COLO829 (cell line): ENCODE measurements at regions not wholly inside any gene's neighbourhood (a gene's known extent, or its start where the extent isn't known, plus 50 kb on each side); places are given as distances from the start of the nearest gene placed in this dataset.
"Not testable (repeated sequence)": the region's sequence is repeated elsewhere in the genome, so short reads cannot be mapped to it uniquely, and the experiment has no call there.

Experiments
- DNase-seq: peaks from one replicate; pipeline ENCODE4 v3.0.0; 2012; ENCODE audit warnings: low spot score

DNA sequence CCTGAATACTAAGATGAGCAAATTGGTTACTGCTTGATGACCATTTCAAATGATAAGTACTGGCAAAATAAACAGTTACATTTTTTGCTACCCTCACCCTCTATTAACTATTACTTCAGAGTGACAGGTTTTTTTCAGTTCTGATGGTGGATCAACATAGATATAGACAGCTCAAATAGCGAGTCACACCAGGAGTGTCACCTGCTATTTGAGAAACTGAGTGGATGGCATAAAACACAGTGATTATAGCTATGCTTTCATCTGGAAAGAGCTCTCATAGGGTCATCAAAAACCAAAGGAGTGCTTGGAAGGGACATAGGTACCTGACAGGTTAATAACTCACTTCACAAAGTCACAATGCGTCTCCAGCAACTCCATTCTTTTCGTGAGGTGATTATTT lies 244.5 kb upstream of the C9orf72 start:
- DNase-seq, result no peak

DNA sequence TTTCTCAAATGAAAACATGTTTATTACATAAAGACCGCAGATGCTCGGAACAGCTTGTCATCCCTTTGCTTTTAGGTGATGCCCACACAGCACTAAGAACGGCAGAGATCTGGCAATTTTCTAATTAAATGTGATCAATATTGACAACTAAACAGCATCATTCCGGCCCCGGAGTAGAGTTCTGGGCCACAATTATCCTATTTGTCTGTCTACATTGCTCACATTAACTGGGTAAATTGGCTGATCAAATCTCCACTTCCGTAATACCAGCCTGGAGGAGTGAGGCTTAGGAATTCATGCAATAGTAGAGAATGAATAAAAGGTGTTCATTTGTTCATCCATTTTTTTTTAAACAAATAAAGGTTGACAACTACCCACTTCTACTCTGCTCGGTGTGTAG lies 245.1 kb upstream of the C9orf72 start:
- DNase-seq, result no peak

DNA sequence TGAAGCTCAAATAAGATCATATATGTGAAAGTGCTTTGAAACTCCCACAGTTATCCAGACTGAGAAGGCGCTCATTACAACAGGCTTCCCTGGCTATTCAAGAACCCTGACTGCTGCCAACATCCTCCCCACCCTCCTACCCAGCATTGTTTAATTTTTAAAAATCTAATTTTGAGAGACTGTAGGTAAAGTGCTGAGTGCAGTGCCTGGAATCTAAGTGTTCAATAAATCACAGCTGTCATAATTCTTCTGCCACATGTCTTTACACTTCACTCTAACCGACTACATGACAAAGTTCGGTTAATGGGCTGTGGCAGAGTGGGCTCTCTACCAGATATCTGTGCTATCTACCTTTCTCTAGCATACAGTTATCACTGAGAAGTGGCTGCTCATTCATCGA lies 255.6 kb upstream of the C9orf72 start:
- no peak for DNase-seq

- no peak for DNase-seq
Observed at GRCh38 chr9:27829621-27830020, 256.3 kb upstream of the C9orf72 start.

GRCh38 chr9:27832108-27832507 lies 258.8 kb upstream of the C9orf72 start:
- DNase-seq, result not testable (repeated sequence)

DNA sequence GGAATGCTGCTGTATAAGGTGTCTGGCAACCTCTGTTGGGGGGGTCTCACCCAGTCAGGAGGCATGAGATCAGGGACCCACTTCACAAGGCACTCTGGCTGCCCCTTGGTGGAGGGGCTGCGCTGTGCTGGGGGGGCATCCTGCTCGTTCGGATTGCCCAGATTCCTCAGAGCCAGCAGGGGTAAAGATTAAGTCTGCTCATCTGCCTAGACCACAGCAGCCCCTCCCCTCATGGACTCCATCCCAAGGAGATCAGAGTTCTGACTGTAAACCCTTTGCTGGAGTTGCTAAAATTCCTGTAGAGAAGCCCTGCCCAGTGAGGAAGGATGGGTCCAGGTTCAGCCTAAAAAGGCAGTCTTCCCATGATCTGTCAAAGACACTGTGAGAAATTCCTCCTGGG lies 262.0 kb upstream of the C9orf72 start:
- no peak for DNase-seq

DNA sequence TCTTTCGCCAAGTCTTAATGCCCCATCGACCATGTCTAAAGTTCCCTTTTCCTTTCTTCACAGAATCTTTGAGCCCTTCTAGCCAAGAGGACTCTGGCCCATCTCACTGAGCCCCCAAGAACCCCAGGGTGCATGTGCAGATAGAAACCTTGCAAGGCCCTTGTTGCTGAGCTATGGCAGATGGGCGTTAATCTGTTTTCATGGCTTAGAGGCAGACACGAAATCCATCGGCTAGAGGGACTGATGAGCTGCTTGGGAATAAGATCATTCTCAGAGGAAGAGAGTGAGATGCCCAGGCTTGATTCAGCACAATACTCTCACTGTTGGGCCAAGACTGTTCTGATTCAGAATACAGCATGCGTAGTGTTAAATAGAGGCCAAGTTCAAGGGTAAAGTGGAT lies 262.5 kb upstream of the C9orf72 start:
- no peak for DNase-seq

- no peak for DNase-seq
Observed at GRCh38 chr9:27836661-27837401, 263.6 kb upstream of the C9orf72 start.

GRCh38 chr9:27838876-27839275 lies 265.6 kb upstream of the C9orf72 start:
- no peak for DNase-seq

GRCh38 chr9:27839767-27840166 lies 266.5 kb upstream of the C9orf72 start:
- not testable (repeated sequence) for DNase-seq

GRCh38 chr9:27844797-27845196 lies 271.5 kb upstream of the C9orf72 start:
- DNase-seq, result no peak

GRCh38 chr9:27847380-27847779 lies 274.1 kb upstream of the C9orf72 start:
- DNase-seq, result no peak

DNA sequence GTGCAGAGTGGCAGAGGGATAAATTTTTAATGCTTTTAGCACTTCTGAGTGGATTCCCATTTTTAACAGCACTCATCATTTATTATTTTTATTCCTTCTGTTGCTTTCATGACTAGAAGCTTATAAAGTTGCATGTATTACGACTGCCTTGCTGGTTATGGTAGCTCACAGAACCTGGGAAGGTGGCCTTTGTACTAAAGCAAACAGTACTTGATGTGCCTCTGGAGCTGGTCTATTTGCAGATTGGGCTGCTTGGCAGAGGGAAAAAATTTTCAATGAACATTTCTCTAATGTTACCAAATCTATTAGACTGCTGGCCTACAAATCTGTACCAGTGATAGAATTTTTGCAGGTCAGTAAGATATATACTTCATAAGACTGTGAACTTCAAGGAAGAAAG lies 274.5 kb upstream of the C9orf72 start:
- DNase-seq, result no peak

DNA sequence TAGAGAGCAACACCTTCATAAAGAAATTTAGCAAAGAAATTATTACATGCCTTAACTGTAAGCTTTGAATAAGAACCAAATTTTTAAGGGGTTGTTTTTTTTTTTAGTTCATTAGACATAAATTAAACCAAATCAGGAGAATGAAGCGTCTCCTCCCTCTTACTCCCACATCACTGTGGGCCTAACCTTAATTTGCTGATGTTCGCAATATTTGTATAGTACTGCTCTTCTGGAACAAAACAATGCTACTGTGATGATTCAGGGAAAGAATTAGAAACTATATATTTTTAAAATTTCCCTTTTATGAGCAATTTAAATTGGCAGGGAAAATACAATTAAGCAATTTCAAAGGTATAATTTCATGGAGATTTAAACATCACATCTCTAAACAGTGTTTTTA lies 275.0 kb upstream of the C9orf72 start:
- no peak for DNase-seq

DNA sequence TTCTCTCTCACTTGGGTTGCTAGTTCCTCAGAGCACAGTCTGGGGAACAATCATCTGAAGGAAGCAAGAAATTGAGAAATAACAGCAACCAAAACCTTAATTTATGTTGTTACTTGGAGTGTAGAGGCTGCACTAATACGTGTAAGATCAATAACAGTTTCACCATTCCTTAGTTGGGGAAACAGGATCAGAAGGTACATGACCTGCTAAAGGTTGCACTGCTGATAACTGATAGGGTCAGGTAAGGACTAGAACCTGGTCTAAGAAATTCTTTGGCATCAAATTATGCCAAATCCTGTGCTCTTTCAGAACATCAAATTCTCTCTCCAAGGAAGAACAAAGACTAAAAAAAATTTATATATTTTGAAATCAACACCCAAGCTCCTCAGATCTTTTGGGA lies 278.6 kb upstream of the C9orf72 start:
- no peak for DNase-seq

DNA sequence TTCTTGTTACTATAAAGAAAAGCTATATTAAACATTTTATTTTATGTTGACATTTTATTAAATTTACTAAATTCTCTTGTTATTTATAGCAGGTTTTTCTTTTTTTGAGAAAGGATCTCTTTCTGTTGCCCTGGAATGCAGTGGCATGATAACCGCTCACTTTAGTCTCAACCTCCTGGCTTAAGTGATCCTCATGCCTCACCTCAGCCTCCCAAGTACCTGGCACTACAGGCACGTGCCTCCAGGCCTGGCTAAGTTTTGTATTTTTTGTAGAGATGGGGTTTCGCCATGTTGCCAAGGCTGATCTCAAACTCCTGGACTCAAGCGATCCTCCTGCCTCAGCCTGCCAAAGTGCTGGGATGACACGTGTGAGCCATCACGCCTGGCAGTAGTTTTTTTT lies 280.2 kb upstream of the C9orf72 start:
- no peak for DNase-seq

DNA sequence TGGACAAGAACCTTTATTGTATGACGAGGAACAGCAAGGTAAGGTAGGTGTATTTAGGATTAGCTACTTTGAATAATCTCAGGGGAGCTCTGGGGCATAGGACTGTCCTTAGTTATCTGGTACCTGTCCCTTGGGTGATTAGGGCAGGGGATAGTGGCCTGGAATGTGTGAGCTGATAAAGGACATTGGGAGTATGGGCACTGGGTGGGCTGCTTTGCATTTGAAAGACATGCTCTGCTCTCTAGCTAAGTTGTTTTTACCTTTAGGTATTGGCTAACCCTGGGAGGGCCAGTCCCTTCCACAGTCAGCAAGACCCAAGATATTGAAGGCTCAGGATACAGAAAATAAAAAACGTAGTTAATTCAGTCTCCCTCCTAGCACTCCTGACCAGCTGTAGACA lies 282.8 kb upstream of the C9orf72 start:
- no peak for DNase-seq

- DNase-seq, result no peak
Observed at GRCh38 chr9:27856748-27857147, 283.5 kb upstream of the C9orf72 start.

- no peak for DNase-seq
Observed at GRCh38 chr9:27861887-27862286, 288.6 kb upstream of the C9orf72 start.

DNA sequence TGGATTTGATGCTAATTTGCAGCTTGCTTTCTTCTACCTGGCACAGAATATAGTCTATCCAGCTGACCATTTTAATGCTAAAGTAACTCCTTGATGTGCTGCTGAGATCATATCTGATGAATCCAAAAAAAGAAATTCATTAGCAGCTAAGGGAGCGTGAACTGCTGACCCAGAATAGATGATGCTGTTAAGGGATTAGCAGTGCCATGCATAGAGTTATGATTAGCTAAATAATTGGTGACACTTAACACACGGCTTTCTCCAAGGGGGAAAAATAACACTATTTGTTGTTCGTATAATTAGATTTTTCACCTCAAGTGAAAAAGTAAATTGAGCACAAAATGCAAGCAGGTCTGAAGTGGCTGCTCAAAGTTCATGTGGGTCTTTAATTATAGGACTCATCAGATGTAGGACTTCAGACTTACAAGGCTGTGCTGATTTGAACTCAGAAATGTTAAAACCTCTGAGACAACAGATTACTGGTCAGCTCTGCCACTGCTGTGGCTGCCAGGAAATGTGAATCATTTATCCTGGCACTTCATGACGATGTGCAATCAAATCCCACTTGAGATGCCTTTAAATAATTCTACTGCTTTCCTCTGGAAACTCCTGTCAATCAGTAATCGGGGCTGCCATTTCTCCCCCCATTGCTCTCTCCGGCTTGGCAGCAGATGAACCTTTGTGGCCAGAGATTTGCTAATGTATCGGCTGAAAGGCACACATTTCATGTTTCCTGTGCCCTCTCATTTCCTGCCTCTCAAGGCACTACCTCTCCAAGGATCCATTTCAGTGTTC lies 291.6 kb upstream of the C9orf72 start:
- no peak for DNase-seq

- DNase-seq, result no peak
Observed at GRCh38 chr9:27866741-27867140, 293.5 kb upstream of the C9orf72 start.

- no peak for DNase-seq
Observed at GRCh38 chr9:27870404-27870803, 297.1 kb upstream of the C9orf72 start.

GRCh38 chr9:27880156-27880555 lies 306.9 kb upstream of the C9orf72 start:
- DNase-seq, result no peak

DNA sequence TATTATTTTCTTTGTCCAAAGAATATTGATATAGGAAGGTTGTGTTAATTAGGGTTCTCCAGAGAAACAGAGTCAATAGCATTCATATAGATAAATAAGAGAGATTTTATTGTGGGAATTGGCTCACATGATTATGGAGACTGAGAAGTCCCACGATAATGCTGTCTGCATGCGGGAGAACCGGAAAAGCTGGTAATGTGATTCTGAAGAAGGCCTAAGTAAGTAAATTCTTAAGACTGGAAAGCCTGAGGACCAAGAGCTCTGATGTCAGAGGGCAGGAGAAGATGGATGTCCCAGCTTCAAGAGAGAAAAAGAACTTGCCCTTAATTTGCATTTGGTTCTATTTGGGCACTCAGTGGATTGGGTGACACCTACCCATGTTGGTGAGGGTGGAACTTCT lies 307.4 kb upstream of the C9orf72 start:
- no peak for DNase-seq
